ENCODE measurements at regions not wholly inside any gene's neighbourhood (a gene's known extent, or its start where the extent isn't known, plus 50 kb on each side); places are given as distances from the start of the nearest gene placed in this dataset.

GRCh38 chr2:144333143-144333555, 186.8 kb downstream of the ZEB2 start:
- Mint-ChIP-seq H3K4me3 (peak overlapping the region; percentile 93), H3K27me3 (no peaks in the 10 kb centered on the region), H3K27ac (peak overlapping the region; percentile 90), H3K4me1 (peaks cover 21% of the 10 kb centered on the region), H3K9me3 (no peaks in the 10 kb centered on the region), H3K36me3 (no peaks in the 10 kb centered on the region)
- ATAC-seq (ENCODE audit: low read depth) (no peak), DNase-seq (ENCODE audit: low spot score in 2 of 2) (no peak)

- Mint-ChIP-seq H3K36me3 (no peaks in the 10 kb centered on the region), H3K27me3 (no peaks in the 10 kb centered on the region), H3K4me3 (peak overlapping the region; percentile 93), H3K27ac (peak overlapping the region; percentile 90), H3K4me1 (peaks cover 21% of the 10 kb centered on the region), H3K9me3 (no peaks in the 10 kb centered on the region)
- DNase-seq (ENCODE audit: low spot score in 2 of 2) (peak; percentile 88), ATAC-seq (ENCODE audit: low read depth) (peak; percentile 88)
These were observed 187.4 kb downstream of the ZEB2 start for GRCh38 chr2:144332356-144333142.

GRCh38 chr2:144331674-144332355, 188.1 kb downstream of the ZEB2 start:
- Mint-ChIP-seq H3K9me3 (no peaks in the 10 kb centered on the region), H3K4me1 (peaks cover 26% of the 10 kb centered on the region), H3K27me3 (no peaks in the 10 kb centered on the region), H3K27ac (peak overlapping the region; percentile 89), H3K4me3 (peak overlapping the region; percentile 93), H3K36me3 (peaks cover 3% of the 10 kb centered on the region)
- DNase-seq (ENCODE audit: low spot score in 2 of 2) (no peak), ATAC-seq (ENCODE audit: low read depth) (peak; percentile 71)

DNA sequence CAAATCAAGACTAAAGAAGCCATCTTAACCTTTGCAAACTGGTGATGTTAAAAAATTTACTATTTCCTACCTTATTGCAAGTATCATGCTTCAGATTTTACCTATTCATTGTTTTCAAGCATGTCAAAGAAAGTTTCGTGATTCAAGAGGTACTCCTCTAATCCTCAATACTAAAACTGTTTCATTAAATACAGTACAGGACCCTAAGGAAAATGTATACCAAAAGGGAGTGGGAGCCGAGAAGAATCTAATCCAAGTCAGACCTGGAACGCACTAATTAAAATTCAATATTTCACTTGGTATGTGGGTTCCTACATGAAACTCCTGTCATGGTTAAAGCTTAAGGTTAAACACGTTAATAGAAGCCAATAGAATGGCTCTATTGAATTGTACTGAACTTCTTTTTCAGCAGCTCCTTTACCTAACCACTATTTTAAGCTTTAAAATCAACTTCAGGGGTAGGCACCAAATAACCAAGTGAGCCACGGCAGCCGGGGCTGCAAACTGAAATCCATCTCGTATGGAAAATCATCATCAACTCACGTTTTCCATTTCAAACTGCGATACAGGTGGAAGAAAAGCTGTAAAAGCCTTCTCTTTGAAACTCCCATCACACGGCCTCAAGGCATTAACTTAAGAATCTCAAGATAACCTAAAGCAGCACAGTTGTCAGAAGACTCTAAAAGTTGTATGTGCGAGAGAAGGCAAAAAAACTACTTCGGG, 188.8 kb downstream of the ZEB2 start:
- ATAC-seq (ENCODE audit: low read depth) (no peak), DNase-seq (ENCODE audit: low spot score in 2 of 2) (no peak)
- Mint-ChIP-seq H3K4me3 (peak overlapping the region; percentile 91), H3K27ac (peak overlapping the region; percentile 89), H3K27me3 (no peaks in the 10 kb centered on the region), H3K4me1 (peaks cover 26% of the 10 kb centered on the region), H3K36me3 (peaks cover 3% of the 10 kb centered on the region), H3K9me3 (no peaks in the 10 kb centered on the region)

DNA sequence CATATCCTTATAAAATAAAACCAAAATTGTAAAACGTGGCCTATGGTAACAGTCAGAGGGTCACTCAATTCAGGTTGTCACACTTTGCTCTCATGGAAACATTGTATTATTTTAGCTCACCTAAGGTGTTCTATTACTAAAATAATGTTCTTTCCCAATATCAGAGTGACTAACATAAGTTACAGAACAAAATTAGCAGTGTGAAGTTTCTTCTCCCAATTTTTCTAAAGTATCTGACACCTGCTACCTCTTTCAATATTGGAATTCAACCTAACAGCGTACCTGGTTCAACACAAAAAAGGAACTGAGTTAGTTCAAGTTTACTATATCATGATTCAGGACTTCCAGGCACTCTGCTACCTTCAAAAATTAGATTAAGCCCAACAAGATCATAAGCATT, 190.4 kb downstream of the ZEB2 start:
- Mint-ChIP-seq H3K36me3 (peaks cover 3% of the 10 kb centered on the region), H3K27me3 (no peaks in the 10 kb centered on the region), H3K4me1 (peaks cover 36% of the 10 kb centered on the region), H3K27ac (no peak overlapping the region), H3K4me3 (no peak overlapping the region), H3K9me3 (no peaks in the 10 kb centered on the region)
- ATAC-seq (ENCODE audit: low read depth) (no peak), DNase-seq (ENCODE audit: low spot score in 2 of 2) (no peak)

GRCh38 chr2:144328938-144329337, 191.0 kb downstream of the ZEB2 start:
- Mint-ChIP-seq H3K36me3 (peaks cover 3% of the 10 kb centered on the region), H3K27me3 (no peaks in the 10 kb centered on the region), H3K9me3 (no peaks in the 10 kb centered on the region), H3K27ac (no peak overlapping the region), H3K4me3 (no peak overlapping the region), H3K4me1 (peaks cover 40% of the 10 kb centered on the region)
- no peak for ATAC-seq (ENCODE audit: low read depth)
- DNase-seq (ENCODE audit: low spot score in 2 of 2): no peak

DNA sequence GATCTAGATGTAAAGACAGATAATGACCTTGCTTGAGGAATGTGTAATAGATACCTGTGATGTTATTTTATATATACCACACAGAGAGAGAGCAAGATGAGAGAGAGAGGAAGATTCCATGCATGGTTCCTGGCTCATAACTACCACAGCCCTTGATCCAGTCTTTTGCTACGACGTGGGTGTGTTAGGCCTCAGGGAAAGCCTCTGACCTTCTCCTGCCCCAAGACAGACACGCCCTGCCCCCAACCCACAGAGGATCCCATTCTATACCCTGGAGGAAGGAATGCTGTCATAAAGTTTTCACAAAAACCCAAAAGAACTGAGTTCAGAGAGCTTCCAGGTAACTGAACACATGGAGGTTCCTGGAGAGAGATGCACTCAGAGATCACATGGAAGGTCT, 193.1 kb downstream of the ZEB2 start:
- Mint-ChIP-seq H3K27ac (no peak overlapping the region), H3K9me3 (no peaks in the 10 kb centered on the region)

DNA sequence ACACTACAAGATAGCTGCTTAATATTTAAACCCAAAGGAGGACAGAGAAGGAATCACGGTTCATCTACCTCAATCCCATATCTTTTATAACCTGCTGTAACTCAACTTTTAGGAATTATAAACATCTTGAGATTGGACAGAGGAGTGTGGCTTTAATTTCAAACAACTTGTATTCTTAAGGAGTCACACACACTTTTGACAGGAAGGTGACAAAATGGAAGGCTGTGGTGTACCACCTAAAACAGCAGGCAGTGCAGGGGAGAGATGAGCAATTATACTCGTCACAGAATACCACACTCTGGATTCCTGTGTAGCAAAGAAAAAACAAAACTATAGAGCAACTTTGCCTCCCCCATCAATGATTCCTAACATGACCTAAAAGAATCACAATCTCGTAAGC, 194.8 kb downstream of the ZEB2 start:
- peak; percentile 58 for ATAC-seq (ENCODE audit: low read depth)
- Mint-ChIP-seq H3K27ac (peak overlapping the region; percentile 82), H3K27me3 (no peaks in the 10 kb centered on the region), H3K9me3 (no peaks in the 10 kb centered on the region), H3K4me1 (peaks cover 40% of the 10 kb centered on the region), H3K4me3 (peak overlapping the region; percentile 32), H3K36me3 (peaks cover 3% of the 10 kb centered on the region)
- DNase-seq (ENCODE audit: low spot score in 2 of 2): no peak

More for the DNA sequence above, 193.1 kb downstream of the ZEB2 start:
- no peaks in the 10 kb centered on the region for H3K27me3 Mint-ChIP-seq
- peaks cover 42% of the 10 kb centered on the region for H3K4me1 Mint-ChIP-seq
- DNase-seq (ENCODE audit: low spot score in 2 of 2) (no peak), ATAC-seq (ENCODE audit: low read depth) (no peak)
- H3K4me3 Mint-ChIP-seq: no peak overlapping the region
- H3K36me3 Mint-ChIP-seq: peaks cover 3% of the 10 kb centered on the region

GRCh38 chr2:144324446-144325045, 195.4 kb downstream of the ZEB2 start:
- peak overlapping the region; percentile 82 for H3K27ac Mint-ChIP-seq
- peaks cover 35% of the 10 kb centered on the region for H3K4me1 Mint-ChIP-seq
- no peaks in the 10 kb centered on the region for H3K27me3 Mint-ChIP-seq
- ATAC-seq (ENCODE audit: low read depth) (peak; percentile 13), DNase-seq (ENCODE audit: low spot score in 2 of 2) (no peak)
- no peaks in the 10 kb centered on the region for H3K9me3 Mint-ChIP-seq
- peak overlapping the region; percentile 61 for H3K4me3 Mint-ChIP-seq
- peaks cover 3% of the 10 kb centered on the region for H3K36me3 Mint-ChIP-seq

DNA sequence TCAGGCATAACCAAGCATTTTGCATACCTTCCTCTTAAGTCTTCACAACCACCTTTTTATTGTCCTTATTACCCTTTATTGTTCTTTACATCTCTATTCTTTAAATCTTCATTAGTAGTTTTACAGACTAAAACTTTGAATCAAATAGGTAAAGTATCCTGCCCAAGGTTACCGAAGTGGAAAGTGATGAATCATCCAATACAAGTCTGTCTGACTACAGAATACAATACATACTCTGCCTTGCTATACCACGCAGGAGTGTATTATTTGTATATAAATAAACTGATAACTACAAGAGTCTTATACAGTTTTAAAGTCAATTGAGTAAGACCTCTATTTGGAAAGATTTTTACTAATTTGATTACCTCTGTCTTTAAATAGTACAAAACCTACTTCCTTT, 196.0 kb downstream of the ZEB2 start:
- peaks cover 3% of the 10 kb centered on the region for H3K36me3 Mint-ChIP-seq
- H3K4me3 Mint-ChIP-seq: no peak overlapping the region
- DNase-seq (ENCODE audit: low spot score in 2 of 2): no peak
- no peaks in the 10 kb centered on the region for H3K27me3 Mint-ChIP-seq
- peak overlapping the region; percentile 75 for H3K27ac Mint-ChIP-seq
- peaks cover 35% of the 10 kb centered on the region for H3K4me1 Mint-ChIP-seq
- ATAC-seq (ENCODE audit: low read depth): peak; percentile 62
- no peaks in the 10 kb centered on the region for H3K9me3 Mint-ChIP-seq

DNA sequence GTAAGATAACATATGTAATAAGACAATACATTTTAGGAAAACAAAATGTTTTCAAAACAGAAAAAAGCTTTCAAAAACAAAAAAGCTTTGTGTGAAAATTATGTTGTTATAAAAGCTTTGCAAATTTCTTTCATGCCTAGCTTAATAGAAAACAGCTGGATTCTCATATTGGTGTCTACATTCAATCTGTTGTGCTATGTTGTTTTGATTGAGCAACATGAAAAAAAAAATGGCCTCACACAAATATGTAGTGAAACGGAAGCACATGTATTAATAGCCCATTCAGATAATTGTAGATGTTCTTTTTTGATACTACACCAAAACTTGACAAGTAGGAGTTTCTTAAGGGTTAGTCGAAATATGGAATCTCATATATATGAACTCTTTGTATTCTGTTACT, 197.5 kb downstream of the ZEB2 start:
- Mint-ChIP-seq H3K27ac (no peak overlapping the region), H3K4me3 (no peak overlapping the region), H3K4me1 (peaks cover 33% of the 10 kb centered on the region)

DNA sequence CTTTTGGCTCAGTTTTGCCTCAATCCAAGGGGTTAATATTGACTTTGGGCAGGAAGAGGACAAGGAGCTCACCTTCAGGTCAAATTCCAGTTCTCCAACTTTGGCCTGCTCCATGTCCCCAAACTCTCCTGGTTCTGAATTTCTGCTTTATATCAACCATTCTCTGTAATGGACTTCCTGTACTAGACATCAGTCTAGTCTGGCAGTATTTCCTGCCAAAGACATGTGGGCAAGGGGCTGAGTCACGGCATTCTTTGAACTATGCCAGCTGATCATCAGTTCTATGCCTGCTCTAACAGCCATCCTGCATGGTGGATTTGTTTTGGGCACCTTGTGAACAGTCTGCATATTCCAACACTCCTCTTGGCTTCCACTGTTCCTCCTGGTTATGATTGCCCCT, 199.4 kb downstream of the ZEB2 start:
- peaks cover 5% of the 10 kb centered on the region for H3K36me3 Mint-ChIP-seq
- H3K27me3 Mint-ChIP-seq: no peaks in the 10 kb centered on the region
- DNase-seq (ENCODE audit: low spot score in 2 of 2) (no peak), ATAC-seq (ENCODE audit: low read depth) (peak; percentile 61)
- H3K4me3 Mint-ChIP-seq: no peak overlapping the region
- no peak overlapping the region for H3K27ac Mint-ChIP-seq
- H3K9me3 Mint-ChIP-seq: no peaks in the 10 kb centered on the region
- peaks cover 34% of the 10 kb centered on the region for H3K4me1 Mint-ChIP-seq

More for the DNA sequence above, 197.5 kb downstream of the ZEB2 start:
- Mint-ChIP-seq H3K27me3 (no peaks in the 10 kb centered on the region), H3K36me3 (peaks cover 3% of the 10 kb centered on the region), H3K9me3 (no peaks in the 10 kb centered on the region)
- DNase-seq (ENCODE audit: low spot score in 2 of 2): no peak
- ATAC-seq (ENCODE audit: low read depth): no peak

- peaks cover 16% of the 10 kb centered on the region for H3K4me1 Mint-ChIP-seq
- peaks cover 17% of the 10 kb centered on the region for H3K36me3 Mint-ChIP-seq
- H3K9me3 Mint-ChIP-seq: peaks cover 9% of the 10 kb centered on the region
- H3K27me3 Mint-ChIP-seq: no peaks in the 10 kb centered on the region
- H3K4me3 Mint-ChIP-seq: no peak overlapping the region
- ATAC-seq (ENCODE audit: low read depth) (no peak), DNase-seq (ENCODE audit: low spot score in 2 of 2) (no peak)
- H3K27ac Mint-ChIP-seq: no peak overlapping the region
These were observed 202.7 kb downstream of the ZEB2 start for GRCh38 chr2:144317071-144317738.

Measured in memory B cell (primary cell).